Limb (tissue), 2 donors: ENCODE measurements at regions not wholly inside any gene's neighbourhood (a gene's known extent, or its start where the extent isn't known, plus 50 kb on each side); places are given as distances from the start of the nearest gene placed in this dataset.

Source experiments
- DNase-seq, 2 donors: peaks; one replicate each; pipeline ENCODE4 v3.0.0-alpha.2; 2016; ENCODE audit errors: extremely low spot score in 2 of 2

DNA sequence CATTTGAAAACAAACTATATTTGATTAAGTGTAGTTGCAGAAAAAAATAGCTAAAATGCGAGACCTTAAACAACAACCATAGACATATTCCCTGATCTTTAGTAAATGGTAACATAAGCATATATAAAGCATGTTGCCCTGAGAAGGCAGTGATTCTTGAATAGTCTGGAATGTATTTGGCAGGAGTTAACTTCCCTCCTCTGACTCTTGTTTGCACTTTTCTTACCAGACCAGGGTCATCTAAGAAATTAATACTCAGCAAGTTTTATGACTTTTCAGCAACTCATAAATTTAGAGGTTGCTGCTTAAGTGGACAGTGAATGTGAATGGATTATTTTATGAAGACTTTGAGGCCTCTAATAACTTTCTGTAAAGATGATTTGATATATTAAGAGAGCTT is 55.3 kb upstream of the NUDT12 start:
- DNase-seq = no peak

DNA sequence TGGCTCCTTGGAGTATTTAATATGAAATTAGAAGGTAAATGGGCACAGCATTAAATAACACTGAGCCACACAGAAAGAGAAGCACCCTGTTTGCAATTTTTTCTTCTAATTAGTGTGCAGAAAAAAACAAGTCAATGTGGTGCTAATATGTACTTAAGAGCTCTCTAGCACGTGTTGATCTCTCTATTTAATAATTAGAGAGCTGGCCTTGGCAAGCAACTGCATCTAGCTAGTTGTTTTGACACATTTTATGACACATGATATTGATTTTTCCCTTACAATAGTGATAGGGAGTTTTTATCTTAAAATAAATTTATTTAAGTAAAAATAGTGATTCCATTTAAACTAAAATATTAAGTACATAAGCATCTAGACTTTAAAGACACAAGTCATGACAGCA is 54.5 kb upstream of the NUDT12 start:
- DNase-seq = no peak

DNA sequence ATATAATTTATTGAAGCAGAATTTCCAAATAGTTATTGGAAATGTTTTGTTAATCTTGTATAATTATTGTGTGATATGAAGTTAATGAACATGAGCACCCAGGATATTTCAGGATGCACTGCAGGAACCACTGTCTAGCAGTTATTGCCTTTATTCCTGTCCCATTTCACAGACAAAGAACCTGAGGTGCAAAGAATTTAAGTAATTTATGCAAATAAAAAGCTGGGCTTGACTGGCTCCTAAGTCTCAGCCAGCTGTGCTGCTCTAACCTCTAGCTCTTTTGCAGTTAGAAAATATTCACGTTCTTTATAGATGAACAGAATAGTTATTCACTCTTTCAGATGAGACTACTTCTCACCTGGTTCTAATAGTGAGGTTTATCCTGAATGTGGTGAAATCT is 50.0 kb upstream of the NUDT12 start:
- no peak for DNase-seq
